A549 (cell line): ENCODE measurements at regions not wholly inside any gene's neighbourhood (a gene's known extent, or its start where the extent isn't known, plus 50 kb on each side); places are given as distances from the start of the nearest gene placed in this dataset.

ENCODE experiments used
- ATAC-seq, 2 experiments: fragments of 200-7000 bp in 1 of 2; fragments of >200 bp in 1 of 2; cut with Nextera tagmentation in 1 of 2; cut with Tn5 transposase in 1 of 2; 3 replicates each; pipeline versions ENCODE4 v1.8.0 to v1.9.1; 2018 to 2020; ENCODE audit warnings: mild to moderate bottlenecking in 1 of 2, moderate library complexity in 1 of 2
- CTCF ChIA-PET: fragments of 300-600 bp; sonication (Branson Sonifier 250); formaldehyde crosslinking; extraction: SDS; loops from one replicate; lab custom pipeline; 2021; ENCODE audit warnings: antibody characterized with exemption, inconsistent platforms; lab: Yijun Ruan, JAX
- POLR2A ChIA-PET: fragments of 350-600 bp; formaldehyde crosslinking; extraction: SDS; loops from one replicate; lab custom pipeline; 2021; ENCODE audit warnings: antibody characterized with exemption, inconsistent platforms; lab: Yijun Ruan, JAX
- DNase-seq, 2 experiments: peaks; one replicate each; pipeline versions ENCODE4 v3.0.0 to v3.0.0-alpha.2; 2011 to 2016; ENCODE audit warnings: low read depth in 1 of 2, low spot score in 1 of 2
- FAIRE-seq: peaks from 2 replicates; lab custom pipeline; 2011; peaks lifted over from hg19 to GRCh38; lab: Jason Lieb, UNC
- H3K27ac ChIP-seq, 2 experiments: fragments of >200 bp; sonication (Bioruptor Twin); formaldehyde crosslinking; 3 replicates each; pipeline ENCODE4 v1.5.1; 2016 to 2017
- H3K4me1 ChIP-seq: fragments of >200 bp; sonication (Bioruptor Twin); formaldehyde crosslinking; 3 replicates; pipeline ENCODE4 v1.6.1; 2016
- H3K4me2 ChIP-seq: fragments of >200 bp; sonication (Bioruptor Twin); formaldehyde crosslinking; 3 replicates; pipeline ENCODE4 v1.6.1; 2016
- H3K4me3 ChIP-seq: fragments of >200 bp; sonication (Bioruptor Twin); formaldehyde crosslinking; 3 replicates; pipeline ENCODE4 v1.5.1; 2016
- H3K9me3 ChIP-seq: fragments of >200 bp; sonication (Bioruptor Twin); formaldehyde crosslinking; 3 replicates; pipeline ENCODE4 v1.6.1; 2016
- ATOH8 ChIP-seq: fragments of 250-450 bp; sonication (Bioruptor Pico); IDR thresholded peaks from 2 replicates; pipeline ENCODE4 v1.5.0; 2020; ENCODE audit warnings: low read depth, mild to moderate bottlenecking, moderate library complexity
- BCL3 ChIP-seq: fragments of >200 bp; sonication (Bioruptor Twin); formaldehyde crosslinking; IDR thresholded peaks from 3 replicates; pipeline ENCODE4 v1.6.1; 2016
- CHD4 ChIP-seq: fragments of 200-600 bp; sonication (generic); IDR thresholded peaks from 2 replicates; pipeline ENCODE4 v1.6.1; 2016; ENCODE audit warnings: antibody characterized with exemption, mild to moderate bottlenecking, borderline replicate concordance
- EHMT2 ChIP-seq: fragments of 200-600 bp; sonication (generic); IDR thresholded peaks from 2 replicates; pipeline ENCODE4 v1.6.1; 2016; ENCODE audit warnings: antibody characterized with exemption, low read depth, mild to moderate bottlenecking, moderate library complexity
- EP300 ChIP-seq, 2 experiments: fragments of >200 bp; sonication (Bioruptor Twin); formaldehyde crosslinking; IDR thresholded peaks; 2 replicates in 1 of 2; 3 replicates in 1 of 2; pipeline ENCODE4 v1.6.1; 2016 to 2017
- ESRRA ChIP-seq: fragments of 150-350 bp; IDR thresholded peaks from 2 replicates; pipeline ENCODE4 v1.6.1; 2014; ENCODE audit warnings: mild to moderate bottlenecking, low read length, borderline replicate concordance
- FOSB ChIP-seq: fragments of 250-450 bp; sonication (Bioruptor Pico); IDR thresholded peaks from 2 replicates; pipeline ENCODE4 v1.5.0; 2020; ENCODE audit warnings: mild to moderate bottlenecking, moderate library complexity
- FOXS1 ChIP-seq: fragments of 250-450 bp; sonication (Bioruptor Pico); IDR thresholded peaks from 2 replicates; pipeline ENCODE4 v1.5.0; 2020; ENCODE audit warnings: mild to moderate bottlenecking, moderate library complexity
- HDAC2 ChIP-seq: fragments of 200-600 bp; sonication (generic); IDR thresholded peaks from 2 replicates; pipeline ENCODE4 v1.6.1; 2016
- HOXB13 ChIP-seq: fragments of 250-450 bp; sonication (Bioruptor Pico); IDR thresholded peaks from 2 replicates; pipeline ENCODE4 v1.5.0; 2020; ENCODE audit warnings: low read depth, mild to moderate bottlenecking, moderate library complexity
- HOXB5 ChIP-seq: fragments of 250-450 bp; sonication (Bioruptor Pico); IDR thresholded peaks from 2 replicates; pipeline ENCODE4 v1.5.0; 2020; ENCODE audit warnings: mild to moderate bottlenecking, moderate library complexity
- JUN ChIP-seq, 2 experiments: fragments of >200 bp; sonication (Bioruptor Twin); formaldehyde crosslinking; IDR thresholded peaks; 2 replicates in 1 of 2; 3 replicates in 1 of 2; pipeline ENCODE4 v1.6.1; 2016 to 2017
- JUNB ChIP-seq: fragments of >200 bp; sonication (Bioruptor Twin); formaldehyde crosslinking; IDR thresholded peaks from 2 replicates; pipeline ENCODE4 v1.6.1; 2016
- MAZ ChIP-seq: fragments of 150-350 bp; IDR thresholded peaks from 2 replicates; pipeline ENCODE4 v1.6.1; 2014; ENCODE audit warnings: antibody characterized with exemption, low read depth, low read length, borderline replicate concordance
- NPAS2 ChIP-seq: fragments of 250-450 bp; sonication (Bioruptor Pico); IDR thresholded peaks from 2 replicates; pipeline ENCODE4 v1.8.0; 2022; ENCODE audit warnings: mild to moderate bottlenecking, moderate library complexity, borderline replicate concordance
- NR3C1 ChIP-seq: fragments of >200 bp; sonication (Bioruptor Twin); formaldehyde crosslinking; IDR thresholded peaks from 3 replicates; pipeline ENCODE4 v1.6.1; 2017
- PBX3 ChIP-seq: IDR thresholded peaks from 2 replicates; pipeline ENCODE4 v1.6.1; 2012
- PHF8 ChIP-seq: fragments of 200-600 bp; sonication (generic); IDR thresholded peaks from 2 replicates; pipeline ENCODE4 v1.6.1; 2016; ENCODE audit warnings: low read depth, mild to moderate bottlenecking, antibody characterized with exemption, moderate library complexity, borderline replicate concordance
- POLR2A ChIP-seq: IDR thresholded peaks from 2 replicates; pipeline ENCODE4 v1.6.1; 2012; ENCODE audit warnings: mild to moderate bottlenecking, low read length
- REST ChIP-seq: fragments of 200-600 bp; sonication (generic); IDR thresholded peaks from 2 replicates; pipeline ENCODE4 v1.6.1; 2016; ENCODE audit warnings: antibody characterized with exemption, mild to moderate bottlenecking, moderate library complexity
- RNF2 ChIP-seq: fragments of 200-600 bp; sonication (generic); IDR thresholded peaks from 2 replicates; pipeline ENCODE4 v1.6.1; 2016; ENCODE audit warnings: low read depth, mild to moderate bottlenecking, antibody characterized with exemption, moderate library complexity, borderline replicate concordance
- SMC3 ChIP-seq: fragments of >200 bp; sonication (Bioruptor Twin); formaldehyde crosslinking; IDR thresholded peaks from 3 replicates; pipeline ENCODE4 v1.6.1; 2018; ENCODE audit warnings: inconsistent platforms
- TP53 ChIP-seq: fragments of 250-450 bp; sonication (Bioruptor Pico); IDR thresholded peaks from 2 replicates; pipeline ENCODE4 v1.5.0; 2021; ENCODE audit warnings: mild to moderate bottlenecking, moderate library complexity
- ZFP36 ChIP-seq: fragments of 450-650 bp; IDR thresholded peaks from 2 replicates; pipeline ENCODE4 v1.6.1; 2014; ENCODE audit warnings: borderline replicate concordance; ENCODE audit not compliant: partially characterized antibody
- WGBS: methylation state at CpG from one replicate; pipeline ENCODE4 v1.1.6; 2017; ENCODE audit errors: missing lambda C conversion rate; 5-methylcytosine and 5-hydroxymethylcytosine counted together

GRCh38 chr6:146910611-146911010 is 293.6 kb upstream of the STXBP5 start:
- peaks cover 38% of the 10 kb centered on the region for H3K4me1 ChIP-seq
- H3K4me2 ChIP-seq = no peak overlapping the region
- H3K27ac ChIP-seq = peak overlapping the region; percentile 51 to 78; a peak in 5 of 6 replicates
- no peak overlapping the region for H3K4me3 ChIP-seq
- no peak for ATAC-seq
- H3K9me3 ChIP-seq = no peaks in the 10 kb centered on the region
- no peak for DNase-seq
- FAIRE-seq = no peak
- WGBS = 95% methylated on average over 2 of the region's 2 CpGs
- TF ChIP-seq BCL3 (no peak), RNF2 (no peak), JUN (IDR thresholded peaks at IDR 0.05) (no peak), HDAC2 (no peak), NPAS2 (CRISPR knock-in tag) (no peak), ATOH8 (no peak), SMC3 (no peak), FOSB (CRISPR knock-in tag) (no peak), JUNB (no peak), MAZ (no peak), HOXB5 (CRISPR knock-in tag) (no peak)
- ChIA-PET POLR2A (no interaction called here), CTCF (interaction anchor here (1.4 kb wide), 1 partner anchor 80 kb away, joined by 3 read pairs; no protein-coding TSS in a partner anchor)

GRCh38 chr6:146911635-146912215 is 292.5 kb upstream of the STXBP5 start:
- FAIRE-seq = no peak
- ATAC-seq = no peak

More at GRCh38 chr6:146911635-146912215, 292.5 kb upstream of the STXBP5 start:
- H3K4me3 ChIP-seq = no peak overlapping the region
- H3K4me1 ChIP-seq = peaks cover 45% of the 10 kb centered on the region
- no peak overlapping the region for H3K4me2 ChIP-seq
- TF ChIP-seq FOXS1 (no peak), JUN (IDR thresholded peaks at IDR 0.05) (no peak), REST (no peak), POLR2A (no peak), TP53 (CRISPR knock-in tag) (no peak), FOSB (CRISPR knock-in tag) (no peak), PBX3 (no peak), EHMT2 (no peak), PHF8 (no peak), RNF2 (no peak), HOXB13 (CRISPR knock-in tag) (no peak), NR3C1 (no peak), ZFP36 (no peak), CHD4 (no peak), ESRRA (no peak), HOXB5 (CRISPR knock-in tag) (no peak), EP300 (IDR thresholded peaks at IDR 0.05) (no peak)
- WGBS = 91% methylated on average over 4 of the region's 4 CpGs
- DNase-seq = no peak
- ChIA-PET CTCF (interaction anchor here (0.8 kb wide), 1 partner anchor 9 kb away, joined by 4 read pairs; no protein-coding TSS in a partner anchor), POLR2A (no interaction called here)
- H3K27ac ChIP-seq = peak overlapping the region; percentile 78 to 100
- no peaks in the 10 kb centered on the region; the same call in 2 of the 3 replicates for H3K9me3 ChIP-seq
